DOHH2 (cell line): ENCODE measurements at regions not wholly inside any gene's neighbourhood (a gene's known extent, or its start where the extent isn't known, plus 50 kb on each side); places are given as distances from the start of the nearest gene placed in this dataset.

Experiments
- H3F3A ChIP-seq: fragments of 200-600 bp; sonication (generic), shearing (Covaris generic); 2 replicates; pipeline ENCODE4 v1.6.0; 2016; ENCODE audit warnings: antibody characterized with exemption, mild to moderate bottlenecking; ENCODE audit not compliant: control insufficient read depth, insufficient read depth
- H3K27ac ChIP-seq: fragments of 200-600 bp; sonication (generic); 2 replicates; pipeline ENCODE4 v1.5.1; 2014; ENCODE audit warnings: low read depth, mild to moderate bottlenecking, low read length, moderate library complexity
- H3K27me3 ChIP-seq: fragments of 200-600 bp; sonication (generic); 2 replicates; pipeline ENCODE4 v1.6.1; 2014; ENCODE audit warnings: mild to moderate bottlenecking, low read length, mixed read lengths; ENCODE audit not compliant: control insufficient read depth
- H3K36me3 ChIP-seq: fragments of 200-600 bp; sonication (generic); 2 replicates; pipeline ENCODE4 v1.6.1; 2014; ENCODE audit warnings: mild to moderate bottlenecking, low read length, moderate library complexity, mixed read lengths; ENCODE audit not compliant: control insufficient read depth
- H3K4me1 ChIP-seq: fragments of 200-600 bp; sonication (generic); 2 replicates; pipeline ENCODE4 v1.6.1; 2014; ENCODE audit warnings: mild to moderate bottlenecking, low read length, mixed read lengths; ENCODE audit not compliant: control insufficient read depth
- H3K4me2 ChIP-seq: fragments of 200-600 bp; sonication (generic); 2 replicates; pipeline ENCODE4 v1.6.0; 2014; ENCODE audit warnings: mild to moderate bottlenecking, low read length, moderate library complexity
- H3K4me3 ChIP-seq: fragments of 200-600 bp; sonication (generic); 2 replicates; pipeline ENCODE4 v1.5.1; 2014; ENCODE audit warnings: mild to moderate bottlenecking, low read length, mixed read lengths
- H3K79me2 ChIP-seq: fragments of 200-600 bp; sonication (generic); 2 replicates; pipeline ENCODE4 v1.6.1; 2014; ENCODE audit warnings: mild to moderate bottlenecking, low read length, mixed read lengths; ENCODE audit not compliant: control insufficient read depth
- H3K9me2 ChIP-seq: fragments of 200-600 bp; sonication (generic); replicated peaks from 2 replicates; pipeline ENCODE4 v1.6.1; 2014; ENCODE audit warnings: mild to moderate bottlenecking, low read length, mixed read lengths; ENCODE audit not compliant: control insufficient read depth
- H3K9me3 ChIP-seq: fragments of 200-600 bp; sonication (generic); 2 replicates; pipeline ENCODE4 v1.6.1; 2014; ENCODE audit warnings: antibody characterized with exemption, low read length, mixed read lengths; ENCODE audit not compliant: control insufficient read depth, insufficient read depth
- H4K20me1 ChIP-seq: fragments of 200-600 bp; sonication (generic); 2 replicates; pipeline ENCODE4 v1.6.0; 2014; ENCODE audit warnings: low read depth, mild to moderate bottlenecking, antibody characterized with exemption, low read length, moderate library complexity; ENCODE audit not compliant: control insufficient read depth, insufficient read depth
- CTCF ChIP-seq: fragments of 200-600 bp; sonication (generic); IDR thresholded peaks from one replicate; pipeline ENCODE4 v1.5.1; 2014; ENCODE audit warnings: antibody characterized with exemption, mild to moderate bottlenecking, low read depth, low read length; ENCODE audit not compliant: poor library complexity, severe bottlenecking
- EZH2phosphoT487 ChIP-seq: fragments of 200-600 bp; sonication (generic); IDR thresholded peaks from 2 replicates; pipeline ENCODE4 v1.6.1; 2017; ENCODE audit warnings: borderline replicate concordance, mild to moderate bottlenecking, antibody characterized with exemption, low read length, moderate library complexity, mixed read lengths

GRCh38 chr2:124975648-124976047 lies 950.6 kb downstream of the CNTNAP5 start:
- H3K9me2 ChIP-seq, result no peaks in the 10 kb centered on the region; the same call in 1 of the 2 replicates
- H3K9me3 ChIP-seq, result no peaks in the 10 kb centered on the region
- no peaks in the 10 kb centered on the region for H3K4me1 ChIP-seq
- H3K27me3 ChIP-seq, result no peaks in the 10 kb centered on the region
- TF ChIP-seq EZH2phosphoT487 (no peak), CTCF (no peak)
- H3K4me2 ChIP-seq, result no peak overlapping the region
- H3K4me3 ChIP-seq, result no peak overlapping the region
- H3K36me3 ChIP-seq, result no peaks in the 10 kb centered on the region
- no peak overlapping the region for H3K27ac ChIP-seq
- no peaks in the 10 kb centered on the region for H4K20me1 ChIP-seq
- H3K79me2 ChIP-seq, result no peaks in the 10 kb centered on the region
- H3F3A ChIP-seq, result no peaks in the 10 kb centered on the region

GRCh38 chr2:124978597-124978996 lies 953.5 kb downstream of the CNTNAP5 start:
- Histone ChIP-seq H4K20me1 (no peaks in the 10 kb centered on the region), H3K4me2 (no peak overlapping the region), H3K4me3 (no peak overlapping the region), H3K36me3 (no peaks in the 10 kb centered on the region), H3K79me2 (no peaks in the 10 kb centered on the region), H3K9me2 (no peaks in the 10 kb centered on the region; the same call in 1 of the 2 replicates), H3K27ac (no peak overlapping the region), H3K9me3 (no peaks in the 10 kb centered on the region), H3K4me1 (no peaks in the 10 kb centered on the region), H3K27me3 (no peaks in the 10 kb centered on the region), H3F3A (no peaks in the 10 kb centered on the region)
- TF ChIP-seq EZH2phosphoT487 (no peak), CTCF (no peak)

- Histone ChIP-seq H3K27ac (no peak overlapping the region), H3K4me2 (no peak overlapping the region), H3K9me3 (no peaks in the 10 kb centered on the region), H3K4me1 (no peaks in the 10 kb centered on the region), H3K36me3 (no peaks in the 10 kb centered on the region), H3K79me2 (no peaks in the 10 kb centered on the region), H4K20me1 (no peaks in the 10 kb centered on the region), H3F3A (no peaks in the 10 kb centered on the region), H3K27me3 (no peaks in the 10 kb centered on the region), H3K4me3 (no peak overlapping the region), H3K9me2 (no peaks in the 10 kb centered on the region)
- TF ChIP-seq EZH2phosphoT487, result no peak
- TF ChIP-seq CTCF, result no peak
These were observed 958.5 kb downstream of the CNTNAP5 start for GRCh38 chr2:124983595-124983994.

- H3K4me3 ChIP-seq, result no peak overlapping the region
- H3K36me3 ChIP-seq, result no peaks in the 10 kb centered on the region
- H4K20me1 ChIP-seq, result no peaks in the 10 kb centered on the region
- no peaks in the 10 kb centered on the region for H3K27me3 ChIP-seq
- no peaks in the 10 kb centered on the region for H3F3A ChIP-seq
- no peaks in the 10 kb centered on the region for H3K4me1 ChIP-seq
- H3K79me2 ChIP-seq, result no peaks in the 10 kb centered on the region
- H3K27ac ChIP-seq, result no peak overlapping the region
- TF ChIP-seq CTCF (no peak), EZH2phosphoT487 (no peak)
- no peaks in the 10 kb centered on the region for H3K9me2 ChIP-seq
- no peaks in the 10 kb centered on the region for H3K9me3 ChIP-seq
- no peak overlapping the region for H3K4me2 ChIP-seq
These were observed 960.2 kb downstream of the CNTNAP5 start for GRCh38 chr2:124985270-124985669.
